H1 (cell line): ENCODE measurements at regions not wholly inside any gene's neighbourhood (a gene's known extent, or its start where the extent isn't known, plus 50 kb on each side); places are given as distances from the start of the nearest gene placed in this dataset.

ENCODE experiments used
- CTCF ChIA-PET: fragments of 300-600 bp; sonication (Branson Sonifier 250); formaldehyde crosslinking; loops from one replicate; lab custom pipeline; 2021; ENCODE audit not compliant: partially characterized antibody; lab: Charles Lee
- POLR2A ChIA-PET: fragments of 300-600 bp; sonication (Branson Sonifier 250); formaldehyde crosslinking; loops from one replicate; lab custom pipeline; 2021; ENCODE audit warnings: inconsistent platforms; ENCODE audit not compliant: partially characterized antibody; lab: Charles Lee
- DNase-seq, 2 experiments: peaks; one replicate each; pipeline versions ENCODE4 v3.0.0 to v3.0.0-alpha.2; 2010 to 2022; ENCODE audit warnings: low spot score in 2 of 2, low read depth in 1 of 2, mixed read lengths in 1 of 2
- FAIRE-seq: peaks from 2 replicates; lab custom pipeline; 2011; peaks lifted over from hg19 to GRCh38; lab: Jason Lieb, UNC
- H2AFZ ChIP-seq: 2 replicates; pipeline ENCODE4 v1.8.1; 2012; ENCODE audit warnings: low read length, inconsistent platforms
- H2AK5ac ChIP-seq: 2 replicates; pipeline ENCODE4 v1.6.1; 2013; ENCODE audit warnings: low read depth, low read length
- H2BK120ac ChIP-seq: replicated peaks from 2 replicates; pipeline ENCODE3; 2013; ENCODE audit warnings: low read depth, low read length, inconsistent platforms
- H2BK12ac ChIP-seq: 2 replicates; pipeline ENCODE4 v1.6.1; 2013; ENCODE audit warnings: low read depth, low read length
- H2BK15ac ChIP-seq: 2 replicates; pipeline ENCODE4 v1.6.1; 2013; ENCODE audit warnings: low read length
- H2BK20ac ChIP-seq: 2 replicates; pipeline ENCODE4 v1.6.1; 2013; ENCODE audit warnings: low read length
- H2BK5ac ChIP-seq: 2 replicates; pipeline ENCODE4 v1.6.1; 2013; ENCODE audit warnings: low read depth, low read length
- H3K14ac ChIP-seq: 2 replicates; pipeline ENCODE4 v1.6.1; 2013; ENCODE audit warnings: inconsistent platforms; ENCODE audit not compliant: insufficient read length
- H3K18ac ChIP-seq: 2 replicates; pipeline ENCODE4 v1.6.1; 2013; ENCODE audit warnings: low read length; ENCODE audit errors: extremely low read depth
- H3K23ac ChIP-seq: 2 replicates; pipeline ENCODE4 v1.6.1; 2013; ENCODE audit warnings: inconsistent platforms; ENCODE audit not compliant: insufficient read length
- H3K23me2 ChIP-seq: 2 replicates; pipeline ENCODE4 v1.6.1; 2013; ENCODE audit warnings: low read depth, low read length
- H3K27ac ChIP-seq: 2 replicates; pipeline ENCODE4 v1.6.1; 2011; ENCODE audit warnings: low read depth, low read length, inconsistent platforms
- H3K27me3 ChIP-seq, 4 experiments: replicated peaks in 1 of 4; 1 replicate in 1 of 4; 2 replicates in 3 of 4; pipeline versions ENCODE4 v1.6.1 to v1.8.1; 2011 to 2013; ENCODE audit warnings: low read length in 3 of 4, mild to moderate bottlenecking in 3 of 4, inconsistent platforms in 2 of 4, mixed read lengths in 2 of 4, moderate library complexity in 1 of 4; ENCODE audit not compliant: control insufficient read depth in 3 of 4, insufficient read depth in 3 of 4; ENCODE audit errors: extremely low read depth in 1 of 4
- H3K36me3 ChIP-seq, 4 experiments: 2 replicates each; pipeline versions ENCODE4 v1.6.1 to v1.8.1; 2011 to 2013; ENCODE audit warnings: mild to moderate bottlenecking in 4 of 4, low read length in 3 of 4, moderate library complexity in 2 of 4, control low read depth in 1 of 4, inconsistent platforms in 1 of 4; ENCODE audit not compliant: insufficient read depth in 4 of 4, control insufficient read depth in 2 of 4
- H3K4ac ChIP-seq: replicated peaks from 2 replicates; pipeline ENCODE3; 2013; ENCODE audit warnings: low read length, low read depth, mixed read lengths, inconsistent platforms; ENCODE audit not compliant: insufficient read length
- H3K4me1 ChIP-seq, 4 experiments: replicated peaks in 1 of 4; 1 replicate in 1 of 4; 2 replicates in 3 of 4; pipeline versions ENCODE4 v1.6.1 to v1.8.1; 2011 to 2013; ENCODE audit warnings: low read length in 3 of 4, inconsistent platforms in 2 of 4, mixed read lengths in 1 of 4; ENCODE audit not compliant: insufficient read depth in 4 of 4, control insufficient read depth in 3 of 4
- H3K4me2 ChIP-seq, 2 experiments: 2 replicates each; pipeline versions ENCODE4 v1.6.1 to v1.8.1; 2011 to 2013; ENCODE audit warnings: low read depth in 2 of 2, low read length in 2 of 2, control low read depth in 1 of 2, inconsistent platforms in 1 of 2, mild to moderate bottlenecking in 1 of 2; ENCODE audit not compliant: insufficient read depth in 1 of 2
- H3K4me3 ChIP-seq, 4 experiments: fragments of 200-600, 300-600 bp in 1 of 4; sonication (generic), shearing (Covaris generic), sonication (Bioruptor Twin) in 1 of 4; 2 replicates each; pipeline versions ENCODE4 v1.5.1 to v1.8.1; 2011 to 2016; ENCODE audit warnings: low read length in 4 of 4, low read depth in 3 of 4, control low read depth in 2 of 4, inconsistent platforms in 2 of 4, mild to moderate bottlenecking in 2 of 4, mixed read lengths in 1 of 4, moderate library complexity in 1 of 4; ENCODE audit not compliant: insufficient read depth in 2 of 4; ENCODE audit errors: extremely low read depth in 1 of 4
- H3K56ac ChIP-seq: replicated peaks from 2 replicates; pipeline ENCODE3; 2013; ENCODE audit warnings: low read depth, mild to moderate bottlenecking, mixed read lengths, low read length, inconsistent platforms; ENCODE audit not compliant: insufficient read length
- H3K79me1 ChIP-seq: 2 replicates; pipeline ENCODE4 v1.6.1; 2013; ENCODE audit warnings: low read depth, low read length, control low read depth
- H3K79me2 ChIP-seq, 2 experiments: 2 replicates each; pipeline versions ENCODE4 v1.6.1 to v1.8.1; 2012 to 2013; ENCODE audit warnings: low read length in 2 of 2, mild to moderate bottlenecking in 2 of 2, inconsistent platforms in 1 of 2; ENCODE audit not compliant: insufficient read depth in 2 of 2, control insufficient read depth in 1 of 2
- H3K9ac ChIP-seq, 4 experiments: replicated peaks in 1 of 4; 1 replicate in 1 of 4; 2 replicates in 3 of 4; pipeline versions ENCODE4 v1.6.1 to v1.8.1; 2011 to 2013; ENCODE audit warnings: low read depth in 3 of 4, low read length in 3 of 4, control low read depth in 2 of 4, mild to moderate bottlenecking in 2 of 4, moderate library complexity in 2 of 4, inconsistent platforms in 1 of 4; ENCODE audit errors: extremely low read depth in 1 of 4
- H3K9me3 ChIP-seq, 2 experiments: 2 replicates each; pipeline versions ENCODE4 v1.6.1 to v1.8.1; 2012 to 2013; ENCODE audit warnings: mild to moderate bottlenecking in 2 of 2, moderate library complexity in 2 of 2, control low read depth in 1 of 2, inconsistent platforms in 1 of 2, low read depth in 1 of 2, low read length in 1 of 2, mixed read lengths in 1 of 2; ENCODE audit not compliant: insufficient read depth in 2 of 2
- H4K20me1 ChIP-seq, 2 experiments: replicated peaks in 1 of 2; 2 replicates each; pipeline versions ENCODE3 to v1.8.1; 2011 to 2013; ENCODE audit warnings: inconsistent platforms in 2 of 2, low read length in 2 of 2, mild to moderate bottlenecking in 1 of 2; ENCODE audit not compliant: insufficient read depth in 2 of 2, control insufficient read depth in 1 of 2
- H4K5ac ChIP-seq: 2 replicates; pipeline ENCODE4 v1.6.1; 2013; ENCODE audit warnings: low read length, low read depth, mixed read lengths, inconsistent platforms; ENCODE audit not compliant: insufficient read length
- H4K8ac ChIP-seq: 2 replicates; pipeline ENCODE4 v1.8.0; 2013; ENCODE audit warnings: mild to moderate bottlenecking, moderate library complexity, low read length, inconsistent platforms; ENCODE audit not compliant: insufficient read depth; ENCODE audit errors: extremely low read depth
- H4K91ac ChIP-seq: replicated peaks from 2 replicates; pipeline ENCODE3; 2013; ENCODE audit warnings: low read length, mixed read lengths, inconsistent platforms; ENCODE audit not compliant: insufficient read length
- ASH2L ChIP-seq: fragments of 200-600, 300-600 bp; sonication (generic); IDR thresholded peaks from one replicate; pipeline ENCODE4 v1.7.1; 2017; ENCODE audit warnings: low read length
- BACH1 ChIP-seq: IDR thresholded peaks from 2 replicates; pipeline ENCODE4 v1.6.1; 2012; ENCODE audit warnings: low read length, improper control_type of control experiment
- CHD1 ChIP-seq: IDR thresholded peaks from 2 replicates; pipeline ENCODE4 v1.6.1; 2012; ENCODE audit warnings: low read depth, low read length, improper control_type of control experiment
- HDAC2 ChIP-seq, 2 experiments: fragments of 300-600 bp in 1 of 2; sonication (generic) in 1 of 2; IDR thresholded peaks; 2 replicates each; pipeline ENCODE4 v1.6.1; 2011 to 2012; ENCODE audit warnings: low read depth in 2 of 2, low read length in 2 of 2, mild to moderate bottlenecking in 2 of 2, moderate library complexity in 2 of 2, borderline replicate concordance in 1 of 2, inconsistent platforms in 1 of 2
- HDAC6 ChIP-seq: IDR thresholded peaks from one replicate; pipeline ENCODE4 v1.7.1; 2012; ENCODE audit warnings: low read depth, mild to moderate bottlenecking, inconsistent platforms, low read length, moderate library complexity
- KDM4A ChIP-seq: IDR thresholded peaks from one replicate; pipeline ENCODE4 v1.7.1; 2012; ENCODE audit warnings: low read depth, mild to moderate bottlenecking, moderate library complexity, low read length, inconsistent platforms; ENCODE audit not compliant: severe bottlenecking
- POLR2A ChIP-seq, 2 experiments: IDR thresholded peaks; 1 replicate in 1 of 2; 2 replicates in 1 of 2; pipeline ENCODE4 v1.6.1; 2011; ENCODE audit warnings: low read depth in 2 of 2, low read length in 2 of 2, mild to moderate bottlenecking in 2 of 2; ENCODE audit errors: control extremely low read depth in 1 of 2
- POLR2AphosphoS5 ChIP-seq: IDR thresholded peaks from 2 replicates; pipeline ENCODE4 v1.6.1; 2011; ENCODE audit warnings: low read depth, low read length
- RNF2 ChIP-seq: fragments of 200-900, 300-1000 bp; sonication (generic); IDR thresholded peaks from 2 replicates; pipeline ENCODE4 v1.7.1; 2016; ENCODE audit warnings: borderline replicate concordance, low read depth, mild to moderate bottlenecking, antibody characterized with exemption, low read length; ENCODE audit not compliant: poor library complexity, severe bottlenecking; ENCODE audit errors: missing control alignments
- SP2 ChIP-seq: IDR thresholded peaks from 2 replicates; pipeline ENCODE4 v1.6.1; 2012; ENCODE audit warnings: mild to moderate bottlenecking, low read length, inconsistent platforms
- SUZ12 ChIP-seq: fragments of 200-600 bp; sonication (generic); IDR thresholded peaks from 2 replicates; pipeline ENCODE4 v1.6.1; 2012; ENCODE audit warnings: mild to moderate bottlenecking, inconsistent platforms, low read length, moderate library complexity, mixed read lengths
- TAF7 ChIP-seq: optimal IDR thresholded peaks from 2 replicates; pipeline ENCODE3; 2011; ENCODE audit warnings: low read depth, mild to moderate bottlenecking, inconsistent platforms, low read length, moderate library complexity, borderline replicate concordance
- TEAD4 ChIP-seq: IDR thresholded peaks from 2 replicates; pipeline ENCODE4 v1.6.1; 2012; ENCODE audit warnings: low read depth, low read length, inconsistent platforms, mixed read lengths
- YY1 ChIP-seq: IDR thresholded peaks from 2 replicates; pipeline ENCODE4 v1.6.1; 2011; ENCODE audit warnings: low read depth, mild to moderate bottlenecking, low read length
- WGBS, 2 experiments: shearing (Covaris generic) in 1 of 2; methylation state at CpG; one replicate each; pipeline versions ENCODE4 v1.1.6 to v1.1.7; 2013 to 2015; ENCODE audit warnings: low lambda C conversion rate in 2 of 2, mixed read lengths in 2 of 2, inconsistent platforms in 1 of 2, low coverage in 1 of 2, missing lambda C conversion rate in 1 of 2; ENCODE audit not compliant: insufficient replicate concordance in 2 of 2, insufficient coverage in 1 of 2, insufficient read length in 1 of 2; ENCODE audit errors: extremely low coverage in 1 of 2, missing lambda C conversion rate in 1 of 2; 5-methylcytosine and 5-hydroxymethylcytosine counted together

DNA sequence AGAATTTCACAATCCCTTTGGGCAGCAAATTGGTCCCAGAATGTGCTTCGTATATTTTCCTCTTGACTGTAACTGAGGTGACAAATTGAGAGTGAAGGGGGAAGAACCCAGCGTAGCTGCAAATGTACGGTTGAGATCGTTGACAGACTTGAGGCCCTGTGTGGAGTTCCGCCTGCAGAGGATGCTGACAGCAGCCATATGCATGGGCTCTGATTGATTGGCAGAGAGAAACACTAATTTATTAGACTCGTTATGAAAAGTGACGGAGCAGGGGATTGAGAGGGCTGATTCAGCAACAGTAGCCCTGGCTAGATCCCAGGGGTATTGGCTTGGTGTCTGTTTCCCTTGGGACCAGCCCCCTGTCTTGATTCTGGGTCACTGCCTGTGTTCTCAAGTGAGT lies 930.1 kb upstream of the EEF2KMT start:
- no peaks in the 10 kb centered on the region for H3K36me3 ChIP-seq
- no peaks in the 10 kb centered on the region for H4K20me1 ChIP-seq
- no peak for DNase-seq
- H3K56ac ChIP-seq: no peak overlapping the region
- 72% methylated on average over 6 of the region's 7 CpGs; no CpG with 5 or more reads in 1 of the 2 experiments for WGBS, 2 experiments
- no peak overlapping the region for H3K9ac ChIP-seq
- H3K4me2 ChIP-seq: no peak overlapping the region
- no peaks in the 10 kb centered on the region for H3K79me2 ChIP-seq
- no peaks in the 10 kb centered on the region for H3K4me1 ChIP-seq
- H2BK120ac ChIP-seq: no peak overlapping the region
- no peak overlapping the region for H3K4me3 ChIP-seq
- H2BK20ac ChIP-seq: no peak overlapping the region
- H4K8ac ChIP-seq: no peak overlapping the region
- H3K27me3 ChIP-seq: no peaks in the 10 kb centered on the region
- no peak overlapping the region for H2BK12ac ChIP-seq
- H3K4ac ChIP-seq: no peak overlapping the region
- no peak overlapping the region for H2BK15ac ChIP-seq
- H4K5ac ChIP-seq: no peak overlapping the region
- H2AFZ ChIP-seq: no peak overlapping the region
- H2AK5ac ChIP-seq: no peak overlapping the region
- ChIA-PET POLR2A (interaction anchor here (0.8 kb wide), 1 partner anchor 22 kb away, joined by 3 read pairs; no protein-coding TSS in a partner anchor), CTCF (interaction anchor here (0.7 to 1.1 kb wide), 2 partner anchors 11 to 54 kb away, joined by 3 read pairs; no protein-coding TSS in a partner anchor)
- no peak overlapping the region for H3K27ac ChIP-seq
- no peaks in the 10 kb centered on the region for H3K23me2 ChIP-seq
- no peak overlapping the region for H3K18ac ChIP-seq
- no peaks in the 10 kb centered on the region for H3K79me1 ChIP-seq
- H4K91ac ChIP-seq: no peak overlapping the region
- no peak for FAIRE-seq
- H2BK5ac ChIP-seq: no peak overlapping the region
- no peak overlapping the region for H3K14ac ChIP-seq
- no peak overlapping the region for H3K23ac ChIP-seq
- no peaks in the 10 kb centered on the region for H3K9me3 ChIP-seq
- TF ChIP-seq BACH1 (no peak), YY1 (no peak), POLR2A (IDR thresholded peaks at IDR 0.05; ENCODE audit: control extremely low read depth in 1 of 2, low read depth in 2 of 2, low read length in 2 of 2) (no peak), ASH2L (no peak), KDM4A (no peak), POLR2AphosphoS5 (no peak), HDAC2 (IDR thresholded peaks at IDR 0.05; ENCODE audit: borderline replicate concordance in 1 of 2, low read depth in 2 of 2, low read length in 2 of 2) (no peak), TAF7 (no peak), CHD1 (no peak), SUZ12 (no peak), RNF2 (no peak), SP2 (no peak), HDAC6 (no peak), TEAD4 (no peak)
